ENCODE measurements at regions not wholly inside any gene's neighbourhood (a gene's known extent, or its start where the extent isn't known, plus 50 kb on each side); places are given as distances from the start of the nearest gene placed in this dataset.

GRCh38 chr4:67051000-67051789 is 494.1 kb downstream of the CENPC start:
- DNase-seq (ENCODE audit: insufficient read length, low spot score) (no peak), FAIRE-seq (no peak)

DNA sequence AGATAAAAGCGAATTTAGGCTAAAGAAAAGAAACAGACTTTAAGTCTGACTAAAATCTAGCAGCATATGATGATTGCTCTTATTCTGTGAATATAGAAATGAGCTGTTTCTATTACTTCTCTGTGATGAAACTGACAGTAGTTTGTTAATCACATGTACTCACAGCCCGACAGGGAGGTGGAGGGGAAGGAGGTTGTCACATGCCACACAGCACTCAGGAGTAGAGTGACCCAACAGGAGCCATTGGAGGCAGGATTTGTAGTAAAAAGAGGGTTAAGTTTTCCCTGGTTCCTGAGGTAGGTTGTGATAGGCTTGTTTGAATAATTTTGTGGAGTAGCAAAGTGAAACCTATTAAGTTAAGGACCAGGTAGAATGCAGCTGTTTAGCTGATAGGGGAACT is 495.9 kb downstream of the CENPC start:
- no peak for FAIRE-seq
- DNase-seq (ENCODE audit: insufficient read length, low spot score) = no peak

GRCh38 chr4:67048530-67048929 is 496.8 kb downstream of the CENPC start:
- FAIRE-seq (no peak), DNase-seq (ENCODE audit: insufficient read length, low spot score) (no peak)

GRCh38 chr4:67040315-67040714 is 505.0 kb downstream of the CENPC start:
- FAIRE-seq = no peak

DNA sequence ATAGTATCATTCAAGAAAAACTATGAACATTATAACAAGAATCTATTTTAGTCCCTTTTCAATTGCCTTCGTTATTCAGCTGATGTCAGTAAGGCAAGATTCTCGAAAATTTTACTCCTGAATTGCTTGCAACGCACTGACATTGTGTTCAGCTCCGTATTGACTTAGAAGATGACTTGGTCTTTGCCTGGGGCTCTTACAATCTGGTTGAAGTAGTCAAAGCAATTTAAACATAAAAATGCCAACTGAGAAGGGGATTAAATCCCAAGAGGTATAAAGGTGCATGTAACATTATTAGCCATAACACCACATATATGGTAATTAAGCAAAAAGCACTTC is 507.1 kb downstream of the CENPC start:
- FAIRE-seq (no peak), DNase-seq (ENCODE audit: insufficient read length, low spot score) (no peak)

More at GRCh38 chr4:67040315-67040714, 505.0 kb downstream of the CENPC start:
- no peak for DNase-seq (ENCODE audit: insufficient read length, low spot score)

- FAIRE-seq (no peak), DNase-seq (ENCODE audit: insufficient read length, low spot score) (no peak)
These were observed 507.6 kb downstream of the CENPC start for GRCh38 chr4:67037504-67038227.

- no peak for FAIRE-seq
- no peak for DNase-seq (ENCODE audit: insufficient read length, low spot score)
These were observed 508.5 kb downstream of the CENPC start for GRCh38 chr4:67036791-67037190.

DNA sequence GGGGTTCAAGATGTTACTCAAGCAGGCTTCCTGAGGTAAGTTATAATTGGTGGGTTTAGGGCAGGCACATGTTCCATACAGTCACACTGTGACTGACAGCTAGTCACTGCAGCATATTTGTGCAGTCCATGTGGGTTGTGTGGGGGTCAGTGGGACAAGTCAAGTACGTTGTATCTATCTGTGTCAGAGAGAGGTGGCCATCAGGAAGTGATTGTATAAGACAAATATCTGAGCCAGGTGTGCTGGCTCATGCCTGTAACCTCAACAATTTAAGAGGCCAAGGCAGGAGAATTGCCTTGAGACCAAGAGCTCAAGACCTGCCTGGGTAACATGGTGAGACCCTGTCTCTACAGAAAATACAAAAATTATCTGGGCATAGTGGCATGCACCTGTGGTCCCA is 509.3 kb downstream of the CENPC start:
- FAIRE-seq (no peak), DNase-seq (ENCODE audit: insufficient read length, low spot score) (no peak)

DNA sequence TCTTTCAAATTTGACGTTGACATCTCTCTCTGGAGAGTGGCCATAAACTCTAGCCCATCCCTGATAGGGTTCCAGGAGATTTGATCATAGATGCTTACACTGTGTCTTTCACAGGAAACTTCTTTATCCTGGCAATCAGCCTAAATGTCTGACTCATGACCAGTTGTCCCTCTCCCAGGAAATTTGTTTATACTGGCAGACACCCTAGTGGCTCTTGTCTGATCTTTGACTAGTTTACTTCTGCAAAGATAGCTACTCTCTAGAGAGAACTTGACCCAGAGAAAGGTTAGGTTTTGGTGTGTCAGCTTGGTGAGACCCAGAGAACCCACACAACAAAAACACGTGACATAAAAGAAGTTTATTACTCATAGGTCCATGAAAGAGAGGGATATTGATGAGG is 509.8 kb downstream of the CENPC start:
- FAIRE-seq (no peak), DNase-seq (ENCODE audit: insufficient read length, low spot score) (peak; percentile 19)

- FAIRE-seq (no peak), DNase-seq (ENCODE audit: insufficient read length, low spot score) (no peak)
These were observed 514.7 kb downstream of the CENPC start for GRCh38 chr4:67030636-67031035.

- no peak for DNase-seq (ENCODE audit: insufficient read length, low spot score)
- no peak for FAIRE-seq
These were observed 524.9 kb downstream of the CENPC start for GRCh38 chr4:67020438-67020797.

- no peak for DNase-seq (ENCODE audit: insufficient read length, low spot score)
- no peak for FAIRE-seq
These were observed 525.4 kb downstream of the CENPC start for GRCh38 chr4:67019686-67020437.

GRCh38 chr4:67014592-67014991 is 530.7 kb downstream of the CENPC start:
- no peak for DNase-seq (ENCODE audit: insufficient read length, low spot score)
- FAIRE-seq = no peak

DNA sequence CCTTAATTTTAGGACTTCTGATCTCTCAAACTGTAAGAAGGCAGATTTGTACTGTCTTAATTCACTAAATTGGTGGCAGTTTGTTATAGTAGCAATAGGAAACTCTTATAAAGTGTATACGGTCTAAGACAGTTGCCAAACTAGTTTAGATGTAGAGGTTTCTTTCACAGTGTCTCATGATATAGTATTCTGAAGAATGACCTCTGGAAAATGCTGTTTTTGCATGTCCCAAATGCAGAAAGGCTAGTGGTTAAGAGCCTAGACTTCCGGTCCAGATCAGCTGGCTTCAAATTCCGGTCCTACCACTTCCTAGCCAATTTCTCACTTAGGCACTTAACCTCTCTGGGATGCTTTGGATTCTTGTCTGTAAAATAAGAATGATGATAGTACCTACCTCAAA is 538.5 kb downstream of the CENPC start:
- FAIRE-seq (no peak), DNase-seq (ENCODE audit: insufficient read length, low spot score) (no peak)

DNA sequence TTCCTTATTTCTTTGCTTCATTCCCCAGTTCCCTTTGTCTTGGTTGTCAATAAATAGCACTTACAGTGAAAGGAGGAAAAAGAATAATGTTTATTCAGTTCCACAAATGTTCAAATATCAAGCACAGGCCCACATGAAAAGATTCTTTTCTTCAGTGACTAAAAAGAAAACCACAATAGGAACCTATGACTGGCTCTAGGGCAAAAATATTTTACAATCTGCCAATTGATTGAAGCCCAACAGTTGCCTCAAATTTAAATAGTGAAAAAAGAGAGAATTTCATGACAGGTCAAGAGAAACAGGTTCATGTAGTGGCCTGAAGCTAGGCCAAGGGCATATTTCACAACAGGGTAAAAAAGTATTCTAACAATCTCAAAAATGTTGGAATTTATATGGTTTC is 553.8 kb downstream of the CENPC start:
- DNase-seq (ENCODE audit: insufficient read length, low spot score) = peak; percentile 1
- no peak for FAIRE-seq

DNA sequence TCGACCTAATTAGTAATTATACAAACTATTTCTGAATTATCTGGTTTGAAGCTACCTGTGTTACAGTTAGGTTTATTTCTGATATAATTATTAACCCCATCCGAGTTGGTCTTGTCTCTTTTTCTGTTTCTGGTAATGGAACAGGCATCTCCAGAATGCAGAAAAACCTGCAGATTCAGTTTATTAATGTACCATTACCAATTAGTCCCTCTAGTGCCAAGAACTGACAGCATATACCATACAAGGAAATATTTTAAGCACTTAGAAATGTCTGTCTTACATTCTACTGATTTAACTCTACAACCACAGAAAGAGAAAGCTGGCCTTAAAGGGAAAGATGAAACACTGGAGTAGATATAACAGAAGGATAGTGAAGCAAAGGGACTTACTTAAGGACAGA is 570.6 kb downstream of the CENPC start:
- FAIRE-seq (no peak), DNase-seq (ENCODE audit: insufficient read length, low spot score) (no peak)

GRCh38 chr4:66972087-66972486 is 573.2 kb downstream of the CENPC start:
- DNase-seq (ENCODE audit: insufficient read length, low spot score) (no peak), FAIRE-seq (no peak)

DNA sequence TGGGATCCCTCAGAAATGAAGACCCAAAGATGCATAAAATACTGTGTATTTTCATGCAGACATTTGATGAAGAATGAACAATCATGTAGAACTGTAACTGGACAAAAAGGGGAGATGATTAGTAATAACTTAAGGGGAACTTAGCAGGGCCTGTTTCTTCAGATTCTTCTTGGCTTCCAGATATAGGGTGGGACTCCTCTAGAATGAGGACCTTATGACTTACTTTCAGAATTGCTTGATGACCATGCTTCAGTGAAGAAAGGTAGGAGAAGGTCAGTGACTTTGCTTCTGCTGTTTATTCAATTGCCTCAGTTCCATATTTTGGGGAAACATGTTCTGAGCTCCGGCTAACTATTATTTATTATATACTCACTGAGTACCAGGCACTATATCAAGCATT is 580.8 kb downstream of the CENPC start:
- DNase-seq (ENCODE audit: insufficient read length, low spot score) (no peak), FAIRE-seq (no peak)

- FAIRE-seq = no peak
- no peak for DNase-seq (ENCODE audit: insufficient read length, low spot score)
These were observed 582.2 kb downstream of the CENPC start for GRCh38 chr4:66963084-66963483.

GRCh38 chr4:66959207-66959606 is 586.1 kb downstream of the CENPC start:
- DNase-seq (ENCODE audit: insufficient read length, low spot score) (no peak), FAIRE-seq (no peak)

DNA sequence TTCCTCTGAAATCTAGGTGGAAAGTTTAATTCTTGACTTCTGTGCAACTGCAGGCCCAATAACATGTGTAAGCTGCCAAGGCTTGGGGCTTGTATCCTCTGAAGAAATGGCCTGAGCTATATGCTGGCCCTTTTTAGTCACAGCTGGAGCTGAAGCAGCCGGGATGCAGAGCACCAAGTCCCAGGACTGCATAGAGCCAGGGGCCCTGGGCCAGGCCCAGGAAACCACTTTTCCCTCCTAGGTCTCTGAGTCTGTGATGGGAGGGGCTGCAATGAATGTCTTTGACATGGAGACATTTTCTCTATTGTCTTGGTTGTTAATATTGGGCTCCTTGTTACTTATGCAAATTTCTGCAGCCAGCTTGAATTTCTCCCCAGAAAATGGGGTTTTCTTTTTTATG is 588.5 kb downstream of the CENPC start:
- DNase-seq (ENCODE audit: insufficient read length, low spot score) (no peak), FAIRE-seq (no peak)

DNA sequence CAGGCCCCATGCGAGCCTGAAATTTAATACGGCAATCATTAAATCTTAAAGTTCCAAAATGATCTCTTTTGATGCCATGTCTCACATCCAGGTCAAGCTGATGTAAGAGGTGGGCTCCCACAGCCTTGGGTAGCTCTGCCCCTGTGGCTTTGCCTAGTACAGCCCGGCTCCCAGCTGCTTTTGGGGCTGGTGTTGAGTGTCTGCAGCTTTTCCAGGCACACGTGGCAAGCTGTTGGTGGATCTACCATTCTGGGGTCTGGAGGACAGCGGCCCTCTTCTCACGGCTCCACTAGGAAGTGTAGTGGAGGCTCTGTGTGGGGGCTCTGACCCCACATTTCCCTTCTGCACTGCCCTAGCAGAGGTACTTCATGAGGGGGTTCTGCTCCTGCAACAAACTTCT is 588.9 kb downstream of the CENPC start:
- DNase-seq (ENCODE audit: insufficient read length, low spot score) (no peak), FAIRE-seq (no peak)
